ENCODE measurements at regions not wholly inside any gene's neighbourhood (a gene's known extent, or its start where the extent isn't known, plus 50 kb on each side); places are given as distances from the start of the nearest gene placed in this dataset.
"Not testable (repeated sequence)": the region's sequence is repeated elsewhere in the genome, so short reads cannot be mapped to it uniquely, and the experiment has no call there.

- no peak for TF ChIP-seq CTCF (IDR thresholded peaks at IDR 0.05; ENCODE audit: insufficient read depth, low read depth, low read length)
- no peak for DNase-seq (ENCODE audit: low read depth)
- H3K4me3 ChIP-seq (ENCODE audit: low read depth, low read length): no peak overlapping the region
Observed at GRCh38 chr2:582792-583528, 94.2 kb downstream of the TMEM18 start.

GRCh38 chr2:582289-582688 is 94.9 kb downstream of the TMEM18 start:
- not testable (repeated sequence) for DNase-seq (ENCODE audit: low read depth); H3K4me3 ChIP-seq (ENCODE audit: low read depth, low read length)

- no peak for TF ChIP-seq CTCF (IDR thresholded peaks at IDR 0.05; ENCODE audit: insufficient read depth, low read depth, low read length)
- H3K4me3 ChIP-seq (ENCODE audit: low read depth, low read length): no peak overlapping the region
- no peak for DNase-seq (ENCODE audit: low read depth)
Observed at GRCh38 chr2:579961-580360, 97.2 kb downstream of the TMEM18 start.

GRCh38 chr2:579351-579886 is 97.8 kb downstream of the TMEM18 start:
- H3K4me3 ChIP-seq (ENCODE audit: low read depth, low read length): no peak overlapping the region
- no peak for TF ChIP-seq CTCF (IDR thresholded peaks at IDR 0.05; ENCODE audit: insufficient read depth, low read depth, low read length)
- no peak for DNase-seq (ENCODE audit: low read depth)

DNA sequence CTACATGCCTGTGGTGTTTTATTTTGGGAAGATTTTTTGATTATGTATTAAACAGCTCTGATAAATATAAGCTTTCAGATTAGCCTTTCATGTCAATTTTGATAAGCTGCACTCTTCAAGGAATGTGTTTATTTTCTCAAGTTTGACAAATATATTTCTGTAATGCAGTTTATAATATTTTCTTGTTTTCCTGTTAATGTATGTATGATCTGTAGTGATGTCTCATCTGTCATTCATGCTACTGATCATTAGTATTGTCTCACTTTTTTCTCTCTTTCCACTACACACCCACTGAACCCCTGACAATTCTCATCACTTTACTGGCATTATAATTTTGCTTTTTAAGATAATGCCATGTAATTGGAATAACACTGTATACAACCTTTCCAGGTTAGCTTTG is 100.9 kb downstream of the TMEM18 start:
- DNase-seq (ENCODE audit: low read depth): no peak
- H3K4me3 ChIP-seq (ENCODE audit: low read depth, low read length): no peak overlapping the region
- no peak for TF ChIP-seq CTCF (IDR thresholded peaks at IDR 0.05; ENCODE audit: insufficient read depth, low read depth, low read length)

DNA sequence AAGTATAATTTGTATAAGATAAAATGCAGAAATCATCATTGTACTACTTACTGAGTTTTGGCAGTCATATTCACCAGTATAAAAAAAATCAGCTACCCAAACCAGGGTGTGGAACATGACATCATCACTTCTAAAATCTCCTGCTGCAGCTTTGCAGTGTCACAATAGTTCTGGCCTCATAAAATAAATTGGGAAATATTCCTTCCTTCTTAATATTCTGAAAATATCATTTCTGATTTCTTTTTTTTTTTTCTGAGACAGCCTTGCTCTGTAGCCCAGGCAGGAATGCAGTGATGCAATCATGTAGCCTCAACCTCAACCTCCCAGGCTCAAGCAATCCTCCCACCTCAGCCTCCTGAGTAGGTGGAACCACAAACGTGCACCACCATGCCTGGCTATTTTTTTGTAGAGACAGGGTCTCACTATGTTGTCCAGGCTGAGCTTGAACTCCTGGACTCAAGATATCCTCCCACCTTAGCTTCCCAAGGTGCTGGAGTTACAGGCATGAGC is 101.4 kb downstream of the TMEM18 start:
- H3K4me3 ChIP-seq (ENCODE audit: low read depth, low read length): no peak overlapping the region
- TF ChIP-seq CTCF (IDR thresholded peaks at IDR 0.05; ENCODE audit: insufficient read depth, low read depth, low read length): no peak
- DNase-seq (ENCODE audit: low read depth): no peak

GRCh38 chr2:575030-575726 is 102.0 kb downstream of the TMEM18 start:
- no peak for TF ChIP-seq CTCF (IDR thresholded peaks at IDR 0.05; ENCODE audit: insufficient read depth, low read depth, low read length)
- no peak overlapping the region for H3K4me3 ChIP-seq (ENCODE audit: low read depth, low read length)
- DNase-seq (ENCODE audit: low read depth): no peak

Data from fibroblast of villous mesenchyme (primary cell).